HG02884 (cell line): ENCODE measurements at regions not wholly inside any gene's neighbourhood (a gene's known extent, or its start where the extent isn't known, plus 50 kb on each side); places are given as distances from the start of the nearest gene placed in this dataset.

Experiments
- ATAC-seq: cut with Tn5 transposase; IDR thresholded peaks from one replicate; pipeline ENCODE4 v1.9.1; 2021; ENCODE audit warnings: mild to moderate bottlenecking, moderate library complexity; ENCODE audit not compliant: unreplicated experiment

- ATAC-seq: no peak
Measured at GRCh38 chr14:97331526-97331925, 534.3 kb downstream of the VRK1 start.

- ATAC-seq: no peak
Measured at GRCh38 chr14:97336179-97336578, 539.0 kb downstream of the VRK1 start.

GRCh38 chr14:97336816-97337215 is 539.6 kb downstream of the VRK1 start:
- no peak for ATAC-seq

- ATAC-seq: no peak
Measured at GRCh38 chr14:97337267-97337666, 540.1 kb downstream of the VRK1 start.

GRCh38 chr14:97337670-97338069 is 540.5 kb downstream of the VRK1 start:
- ATAC-seq: no peak

- no peak for ATAC-seq
Measured at GRCh38 chr14:97344666-97345065, 547.5 kb downstream of the VRK1 start.

- no peak for ATAC-seq
Measured at GRCh38 chr14:97346675-97347074, 549.5 kb downstream of the VRK1 start.

GRCh38 chr14:97349463-97349862 is 552.3 kb downstream of the VRK1 start:
- ATAC-seq: no peak

- no peak for ATAC-seq
Measured at GRCh38 chr14:97349946-97350345, 552.8 kb downstream of the VRK1 start.

- ATAC-seq: no peak
Measured at GRCh38 chr14:97350415-97350814, 553.2 kb downstream of the VRK1 start.

- ATAC-seq: no peak
Measured at GRCh38 chr14:97350894-97351731, 553.9 kb downstream of the VRK1 start.

GRCh38 chr14:97353102-97353501 is 555.9 kb downstream of the VRK1 start:
- no peak for ATAC-seq

GRCh38 chr14:97354119-97354722 is 557.0 kb downstream of the VRK1 start:
- ATAC-seq: no peak

GRCh38 chr14:97359341-97359740 is 562.2 kb downstream of the VRK1 start:
- no peak for ATAC-seq

GRCh38 chr14:97361181-97361580 is 564.0 kb downstream of the VRK1 start:
- ATAC-seq: no peak

GRCh38 chr14:97361958-97362357 is 564.8 kb downstream of the VRK1 start:
- no peak for ATAC-seq

- ATAC-seq: no peak
Measured at GRCh38 chr14:97366400-97366799, 569.2 kb downstream of the VRK1 start.

- no peak for ATAC-seq
Measured at GRCh38 chr14:97367278-97367677, 570.1 kb downstream of the VRK1 start.

GRCh38 chr14:97368049-97368448 is 570.9 kb downstream of the VRK1 start:
- no peak for ATAC-seq

- no peak for ATAC-seq
Measured at GRCh38 chr14:97368900-97369564, 571.9 kb downstream of the VRK1 start.

- no peak for ATAC-seq
Measured at GRCh38 chr14:97369901-97370300, 572.7 kb downstream of the VRK1 start.

GRCh38 chr14:97376310-97376709 is 579.1 kb downstream of the VRK1 start:
- ATAC-seq: no peak
